NB4 (cell line): ENCODE measurements at regions not wholly inside any gene's neighbourhood (a gene's known extent, or its start where the extent isn't known, plus 50 kb on each side); places are given as distances from the start of the nearest gene placed in this dataset.

Experiments used
- DNase-seq: peaks from one replicate; pipeline ENCODE4 v3.0.0; 2010; ENCODE audit warnings: low read depth
- H3K4me3 ChIP-seq: one replicate; pipeline ENCODE4 v1.5.1; 2011; ENCODE audit warnings: mild to moderate bottlenecking, low read depth, low read length, moderate library complexity
- CTCF ChIP-seq: IDR thresholded peaks from one replicate; pipeline ENCODE4 v1.5.1; 2012; ENCODE audit warnings: low read depth, low read length
- MAX ChIP-seq: IDR thresholded peaks from 2 replicates; pipeline ENCODE4 v1.6.1; 2011; ENCODE audit warnings: low read depth, low read length
- MYC ChIP-seq: IDR thresholded peaks from 2 replicates; pipeline ENCODE4 v1.6.1; 2011; ENCODE audit warnings: low read depth, low read length
- POLR2A ChIP-seq: IDR thresholded peaks from 2 replicates; pipeline ENCODE4 v1.6.1; 2011; ENCODE audit warnings: mild to moderate bottlenecking; ENCODE audit not compliant: insufficient read length; ENCODE audit errors: extremely low read depth

- DNase-seq = no peak
- no peak for TF ChIP-seq MYC
- no peak for TF ChIP-seq MAX
- no peak for TF ChIP-seq CTCF
- no peak for TF ChIP-seq POLR2A
- no peak overlapping the region for H3K4me3 ChIP-seq
These were observed 149.6 kb downstream of the COX18 start for GRCh38 chr4:72919937-72920336.

GRCh38 chr4:72919464-72919863 is 150.1 kb downstream of the COX18 start:
- TF ChIP-seq MAX (no peak), MYC (no peak), POLR2A (no peak), CTCF (no peak)
- H3K4me3 ChIP-seq = no peak overlapping the region
- DNase-seq = no peak

GRCh38 chr4:72918362-72918761 is 151.2 kb downstream of the COX18 start:
- TF ChIP-seq MAX = no peak
- no peak for TF ChIP-seq POLR2A
- no peak for TF ChIP-seq MYC
- no peak for TF ChIP-seq CTCF
- no peak overlapping the region for H3K4me3 ChIP-seq
- no peak for DNase-seq

GRCh38 chr4:72911316-72911715 is 158.2 kb downstream of the COX18 start:
- H3K4me3 ChIP-seq = no peak overlapping the region
- no peak for TF ChIP-seq CTCF
- no peak for TF ChIP-seq MYC
- TF ChIP-seq MAX = no peak
- no peak for TF ChIP-seq POLR2A
- no peak for DNase-seq

- H3K4me3 ChIP-seq = no peak overlapping the region
- no peak for DNase-seq
- TF ChIP-seq MAX (no peak), POLR2A (no peak), MYC (no peak), CTCF (no peak)
These were observed 160.1 kb downstream of the COX18 start for GRCh38 chr4:72909461-72909860.

GRCh38 chr4:72902354-72902753 is 167.2 kb downstream of the COX18 start:
- no peak for TF ChIP-seq CTCF
- TF ChIP-seq POLR2A = no peak
- TF ChIP-seq MYC = no peak
- TF ChIP-seq MAX = no peak
- no peak for DNase-seq
- no peak overlapping the region for H3K4me3 ChIP-seq
